NT2/D1 (cell line): ENCODE measurements at regions not wholly inside any gene's neighbourhood (a gene's known extent, or its start where the extent isn't known, plus 50 kb on each side); places are given as distances from the start of the nearest gene placed in this dataset.

Experiments used
- DNase-seq: peaks from one replicate; pipeline ENCODE4 v3.0.0-alpha.2; 2011; ENCODE audit warnings: low read depth, low spot score
- H3K27me3 ChIP-seq: 2 replicates; pipeline ENCODE4 v1.6.0; 2011; ENCODE audit warnings: mild to moderate bottlenecking; ENCODE audit not compliant: insufficient read length, insufficient read depth
- H3K36me3 ChIP-seq: 2 replicates; pipeline ENCODE4 v1.6.1; 2011; ENCODE audit warnings: mild to moderate bottlenecking, low read length, mixed read lengths; ENCODE audit not compliant: insufficient read depth, insufficient read length
- H3K4me1 ChIP-seq: 2 replicates; pipeline ENCODE4 v1.5.1; 2011; ENCODE audit not compliant: insufficient read depth, insufficient read length
- H3K4me3 ChIP-seq: 2 replicates; pipeline ENCODE4 v1.5.1; 2011; ENCODE audit warnings: low read depth; ENCODE audit not compliant: insufficient read length
- H3K9ac ChIP-seq: 2 replicates; pipeline ENCODE4 v1.6.0; 2011; ENCODE audit warnings: low read depth; ENCODE audit not compliant: insufficient read length
- H3K9me3 ChIP-seq: 2 replicates; pipeline ENCODE4 v1.5.1; 2011; ENCODE audit warnings: mild to moderate bottlenecking, low read length; ENCODE audit not compliant: insufficient read depth
- SUZ12 ChIP-seq: IDR thresholded peaks from 2 replicates; pipeline ENCODE4 v1.6.1; 2011; ENCODE audit not compliant: insufficient read length, insufficient read depth; ENCODE audit errors: extremely low read depth
- YY1 ChIP-seq: IDR thresholded peaks from 2 replicates; pipeline ENCODE4 v1.6.1; 2011; ENCODE audit not compliant: insufficient read length, insufficient read depth
- ZNF274 ChIP-seq: IDR thresholded peaks from 2 replicates; pipeline ENCODE4 v1.6.1; 2011; ENCODE audit warnings: mild to moderate bottlenecking, low read depth, low read length

DNA sequence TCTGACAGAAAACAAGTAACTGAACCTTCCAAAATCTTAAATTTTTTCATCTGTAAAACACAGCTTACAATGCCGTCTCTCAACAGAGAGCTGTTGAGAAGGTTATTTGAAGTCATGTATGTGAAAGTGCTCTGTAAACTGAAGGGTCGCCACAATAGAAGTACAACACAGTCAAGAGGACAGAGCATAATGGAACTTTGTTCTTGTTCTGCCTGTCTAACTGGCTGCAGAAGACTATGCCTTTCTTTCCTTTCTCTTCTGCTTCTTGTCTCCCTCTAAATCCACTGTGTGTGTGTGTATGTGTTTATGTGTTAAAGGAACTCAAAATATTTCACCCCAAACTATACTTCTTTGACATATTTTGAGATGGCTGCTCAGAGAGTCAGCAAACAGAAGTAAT is 365.8 kb upstream of the RND3 start:
- no peak overlapping the region for H3K4me3 ChIP-seq
- no peak for DNase-seq
- H3K27me3 ChIP-seq: no peaks in the 10 kb centered on the region
- H3K9me3 ChIP-seq: peaks cover 27% of the 10 kb centered on the region
- no peak for TF ChIP-seq ZNF274
- no peak for TF ChIP-seq YY1
- no peak for TF ChIP-seq SUZ12
- no peak overlapping the region for H3K9ac ChIP-seq
- no peaks in the 10 kb centered on the region for H3K4me1 ChIP-seq
- H3K36me3 ChIP-seq: no peaks in the 10 kb centered on the region

DNA sequence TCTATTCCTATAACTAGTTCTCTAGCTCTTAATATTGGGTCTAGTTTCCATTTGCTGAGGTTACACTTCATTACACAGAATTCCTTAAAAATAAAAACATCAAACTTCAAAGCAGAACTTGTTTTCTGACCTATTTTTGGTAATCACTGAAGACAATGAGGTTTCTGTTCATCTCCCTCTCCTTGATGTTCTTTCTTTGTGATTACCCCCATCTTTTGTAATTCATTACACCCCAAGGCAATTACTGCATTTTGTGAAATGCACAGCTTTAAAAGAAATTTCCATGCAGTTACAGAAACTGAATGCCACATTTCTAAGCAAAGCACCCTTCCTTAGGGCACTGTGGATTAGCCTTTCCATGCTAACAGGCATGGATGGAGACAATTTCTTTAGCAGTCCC is 363.2 kb upstream of the RND3 start:
- Histone ChIP-seq H3K9me3 (peaks cover 21% of the 10 kb centered on the region), H3K4me3 (no peak overlapping the region), H3K9ac (no peak overlapping the region), H3K27me3 (no peaks in the 10 kb centered on the region), H3K36me3 (no peaks in the 10 kb centered on the region), H3K4me1 (no peaks in the 10 kb centered on the region)
- no peak for DNase-seq
- no peak for TF ChIP-seq SUZ12
- no peak for TF ChIP-seq YY1
- TF ChIP-seq ZNF274: no peak

DNA sequence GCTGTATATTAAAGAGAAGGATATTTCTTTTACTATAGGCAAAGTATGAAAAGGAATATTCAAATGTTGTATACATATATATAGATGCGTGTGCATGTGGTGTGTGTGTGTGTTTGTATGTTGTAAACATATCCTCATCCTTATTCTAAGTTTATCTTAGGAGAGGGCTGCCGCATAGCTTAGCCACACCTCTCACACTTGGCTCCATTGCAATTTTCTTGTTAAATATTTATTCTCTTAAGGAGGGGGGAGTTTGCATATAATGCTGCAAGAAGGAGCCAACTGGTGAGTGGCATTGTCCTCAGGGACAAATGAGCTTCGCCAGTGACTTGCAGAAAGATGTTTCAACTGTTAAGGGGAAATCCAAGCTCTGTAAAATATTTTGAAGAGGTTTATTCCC is 360.1 kb upstream of the RND3 start:
- no peak overlapping the region for H3K4me3 ChIP-seq
- TF ChIP-seq YY1: no peak
- TF ChIP-seq ZNF274: no peak
- TF ChIP-seq SUZ12: no peak
- H3K27me3 ChIP-seq: no peaks in the 10 kb centered on the region
- H3K9ac ChIP-seq: no peak overlapping the region
- no peaks in the 10 kb centered on the region for H3K36me3 ChIP-seq
- DNase-seq: no peak
- no peaks in the 10 kb centered on the region for H3K4me1 ChIP-seq
- peaks cover 16% of the 10 kb centered on the region; the same call in 1 of the 2 replicates for H3K9me3 ChIP-seq

DNA sequence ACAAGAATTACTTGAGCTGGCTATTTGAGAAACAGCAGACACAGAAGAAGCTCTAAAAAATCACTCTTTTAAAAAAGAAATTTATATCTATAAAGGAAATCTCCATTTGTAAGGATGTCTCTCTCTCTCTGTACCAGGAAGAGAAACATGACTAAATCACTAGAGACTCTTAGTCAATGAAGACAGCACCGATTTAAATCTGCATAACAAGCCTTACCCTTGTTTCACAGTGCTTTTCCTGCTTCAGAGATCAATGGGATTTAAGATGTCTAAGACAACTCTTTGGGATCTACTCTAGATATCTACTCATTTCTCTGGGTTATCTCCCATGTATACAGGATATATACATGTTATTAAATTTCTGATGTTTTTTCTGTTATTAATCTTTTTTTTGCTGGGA is 359.2 kb upstream of the RND3 start:
- DNase-seq: peak; percentile 51
- no peaks in the 10 kb centered on the region for H3K27me3 ChIP-seq
- peaks cover 16% of the 10 kb centered on the region; the same call in 1 of the 2 replicates for H3K9me3 ChIP-seq

DNA sequence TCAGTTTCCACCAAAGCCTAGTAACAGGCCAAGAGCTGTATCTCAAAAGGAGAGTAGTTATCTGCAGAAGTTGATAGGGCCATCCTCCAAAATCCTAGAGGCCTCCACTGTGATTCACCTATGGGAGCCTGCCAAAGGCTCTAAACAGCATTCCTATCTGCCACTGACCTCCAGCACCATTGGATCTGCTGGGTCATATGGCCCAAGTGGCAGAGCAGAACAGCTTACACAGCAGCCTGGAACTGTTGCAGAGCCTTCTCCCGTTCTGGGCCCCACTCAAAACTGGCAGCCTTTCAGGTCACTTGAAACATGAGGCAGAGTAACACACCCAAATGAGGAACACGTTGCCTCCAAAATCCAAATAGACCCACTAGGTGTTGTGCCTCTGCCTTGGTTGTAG is 345.2 kb upstream of the RND3 start:
- H3K36me3 ChIP-seq: no peaks in the 10 kb centered on the region
- H3K9ac ChIP-seq: no peak overlapping the region
- H3K4me1 ChIP-seq: no peaks in the 10 kb centered on the region
- H3K4me3 ChIP-seq: no peak overlapping the region
- DNase-seq: no peak
- TF ChIP-seq SUZ12 (no peak), ZNF274 (no peak), YY1 (no peak)
- H3K27me3 ChIP-seq: no peaks in the 10 kb centered on the region
- peaks cover 5% of the 10 kb centered on the region; the same call in 1 of the 2 replicates for H3K9me3 ChIP-seq

More for the DNA sequence above, 359.2 kb upstream of the RND3 start:
- Histone ChIP-seq H3K4me1 (no peaks in the 10 kb centered on the region), H3K4me3 (no peak overlapping the region), H3K9ac (no peak overlapping the region), H3K36me3 (no peaks in the 10 kb centered on the region)
- TF ChIP-seq YY1 (no peak), SUZ12 (no peak), ZNF274 (no peak)

DNA sequence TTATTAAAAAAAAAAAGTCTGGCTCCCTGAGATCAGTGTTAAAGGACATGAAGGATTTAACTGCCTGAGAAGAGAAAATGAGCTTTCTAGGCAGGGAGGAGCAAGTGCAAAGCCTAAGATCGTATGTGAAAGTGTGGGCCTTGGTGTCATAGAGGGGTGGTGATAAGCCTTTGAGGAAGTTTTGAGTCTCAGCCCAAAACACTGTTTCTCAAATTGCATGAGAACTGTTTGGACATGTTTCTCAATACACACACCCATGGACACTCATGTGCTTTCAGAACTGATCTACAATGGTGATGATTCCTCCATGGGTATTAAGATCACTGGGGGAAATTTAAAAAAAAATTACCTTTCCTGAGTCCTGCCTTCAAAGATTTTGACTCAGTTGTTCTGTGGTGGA is 336.7 kb upstream of the RND3 start:
- TF ChIP-seq YY1 (no peak), SUZ12 (no peak), ZNF274 (no peak)
- Histone ChIP-seq H3K27me3 (no peaks in the 10 kb centered on the region), H3K9me3 (no peaks in the 10 kb centered on the region), H3K4me1 (no peaks in the 10 kb centered on the region), H3K9ac (no peak overlapping the region), H3K36me3 (no peaks in the 10 kb centered on the region), H3K4me3 (no peak overlapping the region)
- no peak for DNase-seq

DNA sequence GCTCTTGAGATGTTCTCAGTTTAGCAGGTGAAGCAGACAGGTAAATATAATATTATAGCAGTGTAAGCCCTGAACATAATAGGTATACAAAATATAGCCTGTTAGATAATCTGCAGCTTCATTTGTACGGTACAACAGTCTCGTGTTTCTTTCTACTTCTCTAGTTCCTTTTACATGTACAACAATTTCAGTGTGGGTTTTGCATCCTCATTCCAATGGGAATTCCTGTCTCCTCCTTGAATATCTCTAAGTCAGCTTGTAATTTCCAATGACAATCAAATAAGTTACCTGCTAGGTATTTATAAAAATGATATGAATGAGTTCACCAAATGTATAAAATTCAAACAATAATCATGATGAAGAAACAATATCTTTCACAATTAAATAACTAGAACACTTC is 330.0 kb upstream of the RND3 start:
- Histone ChIP-seq H3K4me3 (no peak overlapping the region), H3K27me3 (no peaks in the 10 kb centered on the region)

More for the DNA sequence above, 330.0 kb upstream of the RND3 start:
- DNase-seq: no peak
- Histone ChIP-seq H3K36me3 (no peaks in the 10 kb centered on the region), H3K9ac (no peak overlapping the region), H3K4me1 (no peaks in the 10 kb centered on the region), H3K9me3 (no peaks in the 10 kb centered on the region)
- no peak for TF ChIP-seq ZNF274
- no peak for TF ChIP-seq SUZ12
- no peak for TF ChIP-seq YY1
